ENCODE measurements at regions not wholly inside any gene's neighbourhood (a gene's known extent, or its start where the extent isn't known, plus 50 kb on each side); places are given as distances from the start of the nearest gene placed in this dataset.

DNA sequence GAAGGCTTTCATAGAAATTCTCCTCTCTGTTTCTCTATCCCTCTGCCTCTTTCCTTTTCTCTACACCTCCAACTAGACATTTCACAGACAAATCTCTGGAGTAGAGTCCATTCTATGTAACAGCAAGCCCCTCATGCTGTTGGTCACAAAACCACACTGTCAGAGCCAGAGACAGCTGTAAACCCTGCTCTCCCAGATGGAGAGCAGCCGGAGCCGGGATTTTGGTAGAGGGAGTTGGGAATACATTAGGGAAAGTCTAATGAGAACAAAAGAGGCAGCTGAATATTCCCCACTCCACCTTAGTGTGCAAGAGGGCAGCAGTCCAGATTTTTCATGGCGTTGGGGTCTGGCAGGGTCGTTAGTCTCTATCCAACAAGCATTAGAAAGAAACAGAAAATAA is 68.3 kb upstream of the EDN1 start:
- DNase-seq, result no peak

DNA sequence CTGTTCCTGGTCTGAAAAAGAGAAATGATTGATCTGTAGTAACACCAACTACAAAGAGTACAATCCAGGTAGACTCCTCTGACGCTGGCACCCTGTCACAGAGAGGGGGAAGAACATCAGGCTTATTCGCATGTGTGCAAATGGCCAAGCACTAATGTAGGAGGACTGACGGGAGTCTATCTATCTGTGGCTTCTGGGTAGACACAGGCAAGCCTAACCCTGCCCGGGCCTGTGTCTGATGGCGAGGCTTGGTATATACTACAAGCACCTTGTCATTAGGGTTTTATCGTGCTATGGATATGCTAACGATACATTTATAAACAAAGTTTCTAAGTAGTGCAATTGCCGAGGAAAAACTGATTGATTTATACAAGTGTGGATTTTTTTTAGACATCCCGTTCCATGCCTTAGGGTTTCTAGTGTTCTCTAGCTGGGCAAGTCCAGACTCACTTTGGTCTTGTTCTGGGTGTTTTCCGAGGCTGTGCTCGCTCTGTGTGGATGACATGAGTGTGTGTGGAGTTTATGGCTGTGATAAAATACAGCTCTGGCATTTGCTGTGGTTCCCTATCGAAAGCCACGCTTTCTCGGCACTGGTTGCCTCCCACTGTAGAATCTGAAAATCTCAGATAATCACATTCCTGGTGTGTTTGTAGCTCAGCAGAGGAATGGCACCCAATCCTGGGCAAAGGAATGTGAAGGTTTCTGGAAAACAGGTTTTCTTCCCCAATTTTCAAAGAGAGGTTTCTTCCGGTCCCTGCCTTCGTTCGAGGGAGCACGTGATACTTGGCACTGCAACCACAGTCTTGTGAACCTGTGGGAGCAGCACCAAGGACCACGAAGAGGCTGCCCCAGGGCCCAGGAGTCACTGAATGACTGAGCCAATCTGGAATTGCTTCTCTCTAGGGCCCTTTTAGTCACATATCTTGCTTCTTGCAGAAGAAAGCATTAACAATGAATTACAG is 67.5 kb upstream of the EDN1 start:
- no peak for DNase-seq

DNA sequence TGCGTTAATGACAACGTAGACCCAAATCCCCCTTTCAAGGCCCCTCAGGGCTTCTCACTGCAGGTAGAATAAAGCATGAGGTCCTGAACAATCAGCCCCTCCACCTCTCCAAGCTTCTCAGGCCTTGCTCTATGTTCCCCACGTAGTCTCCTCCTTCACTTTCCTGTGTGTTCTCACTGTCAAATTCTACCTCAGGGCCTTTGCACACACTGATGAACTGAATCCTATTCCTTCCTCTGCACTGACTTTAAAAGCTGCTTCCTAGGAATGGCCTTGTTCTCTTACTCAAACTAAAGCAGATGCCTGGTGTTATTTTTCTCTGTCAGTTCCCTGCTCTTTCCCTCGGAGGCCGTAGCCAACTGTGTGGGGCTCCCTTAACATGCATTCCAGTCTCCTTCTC is 66.8 kb upstream of the EDN1 start:
- DNase-seq, result no peak

DNA sequence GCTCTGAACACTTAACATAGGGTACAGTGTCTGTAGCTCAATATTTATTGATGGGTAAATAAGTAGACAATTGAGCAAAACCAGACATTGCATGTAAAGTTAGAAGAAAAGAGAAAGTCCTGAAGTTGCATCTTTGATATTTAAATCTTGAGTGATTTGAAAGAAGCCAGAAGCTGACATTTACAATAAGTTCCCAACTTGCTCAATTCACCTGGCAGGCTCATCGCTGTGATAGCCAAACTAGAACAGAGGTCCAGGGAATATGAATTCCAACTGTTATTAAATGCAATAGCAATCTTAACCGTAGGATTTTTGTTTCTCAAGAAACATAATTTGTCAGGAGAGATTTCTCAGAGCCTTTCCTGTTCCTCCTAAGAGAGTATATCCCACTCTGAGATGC is 65.9 kb upstream of the EDN1 start:
- no peak for DNase-seq

DNA sequence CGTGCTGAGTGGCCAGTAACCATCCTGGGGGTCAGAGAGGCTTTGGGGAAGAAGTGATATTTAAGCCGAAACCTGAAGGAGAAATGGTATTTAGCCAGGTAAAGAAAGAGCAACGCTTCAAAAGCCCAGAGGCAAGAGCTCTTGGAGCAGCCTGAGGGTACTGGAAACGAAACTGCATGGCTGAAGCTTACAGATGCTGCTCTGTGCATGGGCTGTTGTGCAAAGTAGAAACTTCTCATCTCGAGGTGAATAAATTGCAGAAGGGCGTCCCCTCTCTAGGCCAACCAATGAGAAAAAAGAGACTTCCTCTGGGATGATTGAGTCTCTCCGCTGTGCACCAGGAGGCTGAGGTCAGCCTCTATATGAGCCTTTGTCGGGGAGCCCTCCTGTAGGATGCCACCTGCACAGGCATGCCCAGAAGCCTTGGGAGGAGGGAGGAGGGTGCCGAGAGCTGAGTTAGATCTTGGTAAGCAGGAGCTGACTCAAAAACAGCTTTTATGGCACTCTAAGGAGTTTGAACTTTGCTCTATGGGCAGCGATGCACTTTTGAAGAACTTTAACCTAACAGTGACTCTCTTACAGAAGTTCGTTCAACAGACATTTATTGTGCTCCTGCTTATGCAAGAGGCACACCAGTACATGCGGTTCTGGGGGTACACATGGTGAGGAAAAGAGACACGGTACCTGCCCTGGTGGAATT is 61.6 kb upstream of the EDN1 start:
- no peak for DNase-seq

GRCh38 chr6:12229332-12229731 is 60.8 kb upstream of the EDN1 start:
- DNase-seq, result no peak

DNA sequence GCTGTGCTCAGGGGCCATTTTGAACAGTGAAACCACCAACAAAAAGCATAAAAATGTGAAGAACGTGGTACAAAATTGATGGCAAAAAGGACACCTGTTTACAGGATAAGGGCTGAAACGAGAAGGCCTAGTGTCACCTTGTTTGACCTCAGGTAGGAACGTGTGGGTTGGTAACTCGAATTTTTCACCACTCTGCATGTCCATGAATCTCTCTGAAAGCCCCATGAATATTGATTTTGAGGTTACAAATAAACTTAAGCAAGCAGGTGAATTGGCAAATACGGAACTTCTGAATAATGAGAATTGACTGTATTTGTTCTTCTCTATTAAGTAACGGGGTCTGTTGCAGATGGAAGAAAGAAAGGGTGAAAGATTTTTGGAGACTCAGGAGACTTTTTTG is 59.6 kb upstream of the EDN1 start:
- no peak for DNase-seq

GRCh38 chr6:12232339-12232738 is 57.8 kb upstream of the EDN1 start:
- no peak for DNase-seq

- DNase-seq, result no peak
Observed at GRCh38 chr6:12232821-12233220, 57.3 kb upstream of the EDN1 start.

- DNase-seq, result peak; percentile 30
Observed at GRCh38 chr6:12233693-12234571, 56.2 kb upstream of the EDN1 start.

- DNase-seq, result peak; percentile 7
Observed at GRCh38 chr6:12235341-12235740, 54.8 kb upstream of the EDN1 start.

GRCh38 chr6:12238219-12238618 is 51.9 kb upstream of the EDN1 start:
- DNase-seq, result no peak

All from KG1 (cell line).